ENCODE measurements at regions not wholly inside any gene's neighbourhood (a gene's known extent, or its start where the extent isn't known, plus 50 kb on each side); places are given as distances from the start of the nearest gene placed in this dataset.

DNA sequence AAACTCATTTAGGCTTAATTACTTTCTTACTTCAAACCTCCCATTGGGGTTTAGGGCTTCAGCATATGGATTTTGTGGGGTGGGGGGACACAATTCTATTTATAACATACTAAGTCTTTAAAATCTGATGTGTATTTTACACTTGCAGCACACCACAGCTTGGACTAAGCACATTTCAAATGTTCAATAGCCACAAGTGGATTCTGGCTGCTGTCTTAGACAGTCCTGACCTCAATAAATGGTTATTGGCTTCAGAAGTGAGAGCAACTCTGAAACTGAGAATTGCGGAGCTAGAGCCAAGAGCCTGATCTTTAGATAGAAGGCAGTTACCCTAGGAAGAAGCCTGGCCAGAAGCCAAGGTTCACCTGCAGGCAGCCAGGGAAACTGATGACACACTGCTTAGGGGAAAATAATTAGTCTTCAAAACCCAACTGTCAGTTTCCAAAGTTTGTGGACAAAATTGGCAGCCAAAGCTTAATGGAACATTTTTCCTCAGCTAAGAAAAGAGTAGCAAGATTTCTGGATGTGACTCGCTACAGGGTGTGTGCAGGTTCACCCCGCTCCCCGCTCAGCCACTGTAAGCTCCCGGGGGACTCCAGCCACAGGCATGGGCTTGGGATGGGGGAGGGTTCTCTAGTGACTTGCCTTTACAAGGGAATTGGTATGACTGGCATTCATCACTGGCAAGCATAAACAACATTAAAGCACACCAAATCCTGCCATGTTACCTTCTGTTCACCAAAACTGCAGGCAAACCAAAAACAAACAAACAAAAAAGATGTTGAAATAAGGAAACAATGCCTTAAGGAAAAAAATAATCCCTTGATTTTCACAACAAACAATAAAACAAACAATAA, 219.8 kb downstream of the TFAP2A start:
- no peak overlapping the region for H3K27ac ChIP-seq (ENCODE audit: low read depth, low read length)
- no peak for DNase-seq
- CTCF ChIA-PET (ENCODE audit: partially characterized antibody): no interaction called here
- no peaks in the 10 kb centered on the region for H3K9me3 ChIP-seq (ENCODE audit: control insufficient read depth in 1 of 2, low read length in 2 of 2)
- no peaks in the 10 kb centered on the region for H3K4me1 Mint-ChIP-seq
- H3K36me3 ChIP-seq (ENCODE audit: insufficient read depth, low read length): no peaks in the 10 kb centered on the region
- POLR2A ChIA-PET (ENCODE audit: partially characterized antibody): no interaction called here
- no peak overlapping the region for H3K4me3 Mint-ChIP-seq
- intact Hi-C loops (cut with micrococcal nuclease): no loop called here
- no peaks in the 10 kb centered on the region for H3K27me3 ChIP-seq (ENCODE audit: insufficient read depth, low read length)
- H3K4me1 ChIP-seq (ENCODE audit: insufficient read depth, low read length): no peaks in the 10 kb centered on the region
- H3K36me3 Mint-ChIP-seq: no peaks in the 10 kb centered on the region
- peaks cover 0 to 7% (median 3%) of the 10 kb centered on the region in 8 donors for H3K9me3 Mint-ChIP-seq
- peaks cover 0 to 3% of the 10 kb centered on the region in 2 donors for H3K27me3 Mint-ChIP-seq
- no peak overlapping the region for H3K27ac Mint-ChIP-seq
- no peak overlapping the region for H3K4me3 ChIP-seq (ENCODE audit: low read length in 2 of 2)

GRCh38 chr6:10193321-10193720, 221.6 kb downstream of the TFAP2A start:
- CTCF ChIA-PET (ENCODE audit: partially characterized antibody): no interaction called here
- no peak overlapping the region for H3K27ac Mint-ChIP-seq

DNA sequence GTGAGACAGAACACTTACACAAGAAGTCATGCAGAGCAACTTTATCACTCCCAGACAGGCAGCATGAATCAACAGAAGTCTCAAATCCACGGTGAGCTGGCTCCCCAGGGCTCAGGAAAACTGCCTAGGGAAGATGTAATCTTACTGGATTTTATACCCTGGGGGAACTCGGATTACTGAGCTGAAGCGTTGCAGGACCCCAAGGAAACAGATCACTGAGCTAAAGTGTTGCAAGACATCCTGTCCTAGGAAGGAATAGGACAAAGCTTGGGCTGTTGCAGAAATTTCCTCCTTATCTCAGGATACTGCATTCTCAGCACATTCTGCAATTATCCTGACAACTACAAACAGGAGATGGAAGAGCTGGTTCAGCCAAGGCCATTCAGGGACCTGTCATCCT, 224.8 kb downstream of the TFAP2A start:
- Histone ChIP-seq H3K4me3 (ENCODE audit: low read length in 2 of 2) (no peak overlapping the region), H3K9me3 (ENCODE audit: control insufficient read depth in 1 of 2, low read length in 2 of 2) (no peaks in the 10 kb centered on the region), H3K27ac (ENCODE audit: low read depth, low read length) (no peak overlapping the region), H3K36me3 (ENCODE audit: insufficient read depth, low read length) (no peaks in the 10 kb centered on the region), H3K4me1 (ENCODE audit: insufficient read depth, low read length) (no peaks in the 10 kb centered on the region), H3K27me3 (ENCODE audit: insufficient read depth, low read length) (no peaks in the 10 kb centered on the region)
- no peaks in the 10 kb centered on the region for H3K4me1 Mint-ChIP-seq
- ChIA-PET CTCF (ENCODE audit: partially characterized antibody) (no interaction called here), POLR2A (ENCODE audit: partially characterized antibody) (no interaction called here)
- no peak for DNase-seq
- no peaks in the 10 kb centered on the region for H3K36me3 Mint-ChIP-seq
- no peak overlapping the region for H3K4me3 Mint-ChIP-seq
- intact Hi-C loops (cut with micrococcal nuclease): no loop called here
- peaks cover 0 to 3% of the 10 kb centered on the region in 2 donors for H3K27me3 Mint-ChIP-seq
- peaks cover 0 to 10% (median under 1%) of the 10 kb centered on the region in 8 donors for H3K9me3 Mint-ChIP-seq
- H3K27ac Mint-ChIP-seq: no peak overlapping the region

More at GRCh38 chr6:10193321-10193720, 221.6 kb downstream of the TFAP2A start:
- POLR2A ChIA-PET (ENCODE audit: partially characterized antibody): no interaction called here
- Mint-ChIP-seq H3K9me3 (peaks cover 0 to 7% (median 3%) of the 10 kb centered on the region in 8 donors), H3K4me3 (no peak overlapping the region), H3K36me3 (no peaks in the 10 kb centered on the region), H3K4me1 (no peaks in the 10 kb centered on the region), H3K27me3 (peaks cover 0 to 3% of the 10 kb centered on the region in 2 donors)
- DNase-seq: no peak
- H3K36me3 ChIP-seq (ENCODE audit: insufficient read depth, low read length): no peaks in the 10 kb centered on the region
- H3K4me3 ChIP-seq (ENCODE audit: low read length in 2 of 2): no peak overlapping the region
- intact Hi-C loops (cut with micrococcal nuclease): no loop called here
- H3K27ac ChIP-seq (ENCODE audit: low read depth, low read length): no peak overlapping the region
- H3K9me3 ChIP-seq (ENCODE audit: control insufficient read depth in 1 of 2, low read length in 2 of 2): no peaks in the 10 kb centered on the region
- H3K27me3 ChIP-seq (ENCODE audit: insufficient read depth, low read length): no peaks in the 10 kb centered on the region
- H3K4me1 ChIP-seq (ENCODE audit: insufficient read depth, low read length): no peaks in the 10 kb centered on the region

DNA sequence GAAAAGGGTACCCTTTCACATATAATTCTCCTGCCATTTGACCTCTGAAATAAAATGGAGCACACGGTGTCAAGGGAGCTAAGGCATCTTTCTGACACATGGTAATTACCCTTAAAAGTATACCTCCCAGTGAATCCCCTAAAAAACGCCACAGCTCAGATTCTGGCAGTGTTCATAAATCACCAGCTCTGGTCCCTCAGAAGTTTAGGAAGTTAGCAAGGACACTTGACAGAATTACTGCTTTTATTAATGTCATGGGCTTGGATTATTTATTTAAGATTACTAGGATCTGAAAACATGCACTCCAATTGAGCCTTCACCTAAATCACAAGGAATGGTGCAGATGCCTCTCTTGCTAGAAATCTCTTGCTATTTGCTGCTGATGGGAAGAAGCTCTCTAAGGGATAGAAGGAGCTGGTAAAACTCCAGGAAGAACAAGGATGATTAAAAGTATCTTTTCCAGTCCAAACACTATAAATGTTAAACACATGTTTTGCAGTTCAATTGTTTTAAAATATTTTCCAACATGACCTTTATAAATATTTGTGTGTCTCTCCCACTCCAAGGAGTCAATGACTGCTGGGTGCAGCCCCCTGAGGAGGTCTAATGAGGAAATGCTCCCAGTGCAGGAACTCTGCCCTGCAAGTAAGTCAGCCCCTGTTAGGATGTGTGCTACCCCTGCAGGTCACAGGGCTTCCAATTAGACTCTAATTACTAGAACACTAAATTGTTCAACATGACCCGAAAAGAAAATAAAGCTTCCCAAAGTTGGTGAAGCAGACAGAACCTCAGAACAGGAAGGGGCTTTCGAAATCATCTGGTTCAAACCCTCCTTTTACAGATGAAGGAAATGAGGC, 230.3 kb downstream of the TFAP2A start:
- Histone ChIP-seq H3K9me3 (ENCODE audit: control insufficient read depth in 1 of 2, low read length in 2 of 2) (no peaks in the 10 kb centered on the region), H3K36me3 (ENCODE audit: insufficient read depth, low read length) (no peaks in the 10 kb centered on the region), H3K27ac (ENCODE audit: low read depth, low read length) (no peak overlapping the region), H3K27me3 (ENCODE audit: insufficient read depth, low read length) (no peaks in the 10 kb centered on the region), H3K4me3 (ENCODE audit: low read length in 2 of 2) (no peak overlapping the region), H3K4me1 (ENCODE audit: insufficient read depth, low read length) (no peaks in the 10 kb centered on the region)
- Mint-ChIP-seq H3K27ac (no peak overlapping the region), H3K4me3 (no peak overlapping the region), H3K4me1 (no peaks in the 10 kb centered on the region), H3K36me3 (no peaks in the 10 kb centered on the region), H3K9me3 (peaks cover 0 to 9% (median 1%) of the 10 kb centered on the region in 8 donors), H3K27me3 (no peaks in the 10 kb centered on the region)
- POLR2A ChIA-PET (ENCODE audit: partially characterized antibody): no interaction called here
- DNase-seq: no peak
- CTCF ChIA-PET (ENCODE audit: partially characterized antibody): no interaction called here
- intact Hi-C loops (cut with micrococcal nuclease): no loop called here

DNA sequence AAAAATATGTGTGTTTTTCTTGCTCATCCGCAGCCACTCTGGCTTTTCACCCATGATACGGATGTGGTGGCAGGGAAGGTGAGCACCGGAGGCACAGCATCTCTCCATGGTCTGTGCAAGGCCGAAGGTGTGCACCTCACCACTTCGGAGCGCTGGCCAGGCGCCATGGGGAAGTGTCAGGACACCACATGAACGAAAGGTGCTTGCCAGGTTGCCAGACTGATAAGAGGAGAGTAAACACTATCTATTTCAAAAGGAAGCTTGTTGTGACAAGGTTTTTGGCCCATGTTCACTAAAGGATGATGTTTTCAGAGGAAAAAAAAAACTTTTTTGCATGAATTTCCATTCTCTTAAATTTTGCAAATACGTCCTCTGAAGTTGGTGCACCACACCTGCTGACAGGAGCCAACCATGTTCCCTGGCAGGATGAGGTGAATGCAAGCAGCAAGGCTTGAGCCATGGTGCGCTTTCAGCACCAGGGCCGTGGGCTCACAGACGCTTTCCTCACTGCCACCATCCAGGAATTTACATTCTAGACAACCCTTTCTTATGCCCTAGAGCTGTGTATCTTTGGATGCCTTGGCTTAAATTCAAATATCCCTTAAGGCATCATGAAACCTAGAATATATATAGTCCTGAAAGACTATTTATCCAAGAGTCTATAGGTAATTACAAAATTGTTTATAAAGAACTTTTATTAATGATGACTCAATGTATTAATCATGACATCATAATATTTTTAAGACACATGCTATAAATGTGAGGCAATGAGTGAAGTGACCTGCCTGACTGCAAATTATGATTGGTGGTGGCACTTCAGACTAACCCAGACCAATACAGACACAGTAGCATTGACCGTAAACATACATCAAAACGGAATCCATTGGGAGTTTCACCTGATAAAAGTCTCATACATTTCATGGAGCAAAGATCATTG, 234.5 kb downstream of the TFAP2A start:
- H3K4me1 ChIP-seq (ENCODE audit: insufficient read depth, low read length): no peaks in the 10 kb centered on the region
- intact Hi-C loops (cut with micrococcal nuclease): no loop called here
- no peaks in the 10 kb centered on the region for H3K27me3 Mint-ChIP-seq
- POLR2A ChIA-PET (ENCODE audit: partially characterized antibody): no interaction called here
- H3K9me3 ChIP-seq (ENCODE audit: control insufficient read depth in 1 of 2, low read length in 2 of 2): no peaks in the 10 kb centered on the region
- H3K4me3 Mint-ChIP-seq: no peak overlapping the region
- CTCF ChIA-PET (ENCODE audit: partially characterized antibody): no interaction called here
- H3K27ac ChIP-seq (ENCODE audit: low read depth, low read length): no peak overlapping the region
- H3K9me3 Mint-ChIP-seq: peaks cover 0 to 3% (median 0%) of the 10 kb centered on the region in 8 donors
- H3K36me3 ChIP-seq (ENCODE audit: insufficient read depth, low read length): no peaks in the 10 kb centered on the region
- H3K36me3 Mint-ChIP-seq: no peaks in the 10 kb centered on the region
- no peak overlapping the region for H3K27ac Mint-ChIP-seq
- H3K4me3 ChIP-seq (ENCODE audit: low read length in 2 of 2): no peak overlapping the region
- H3K27me3 ChIP-seq (ENCODE audit: insufficient read depth, low read length): no peaks in the 10 kb centered on the region
- H3K4me1 Mint-ChIP-seq: no peaks in the 10 kb centered on the region
- no peak for DNase-seq

DNA sequence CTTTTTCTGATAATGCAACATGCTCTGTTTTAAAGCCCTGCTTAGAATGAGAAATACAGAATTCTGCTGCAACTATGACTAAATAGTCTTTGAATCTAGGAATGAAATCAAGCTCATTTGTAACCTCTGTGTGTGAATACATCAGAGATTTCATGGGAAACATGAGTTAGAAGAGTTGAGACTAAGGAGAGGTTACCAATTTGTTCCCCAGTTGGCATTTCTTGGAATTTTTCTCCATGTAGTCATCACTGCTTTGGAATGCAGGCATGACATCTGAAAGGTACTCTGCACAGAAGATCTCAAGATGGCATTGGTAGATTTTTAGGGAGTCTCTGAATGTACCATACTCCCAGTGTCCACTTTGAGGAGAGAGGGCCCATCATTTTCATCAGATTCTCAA, 237.2 kb downstream of the TFAP2A start:
- Histone ChIP-seq H3K36me3 (ENCODE audit: insufficient read depth, low read length) (no peaks in the 10 kb centered on the region), H3K4me1 (ENCODE audit: insufficient read depth, low read length) (no peaks in the 10 kb centered on the region), H3K27me3 (ENCODE audit: insufficient read depth, low read length) (no peaks in the 10 kb centered on the region), H3K27ac (ENCODE audit: low read depth, low read length) (no peak overlapping the region), H3K4me3 (ENCODE audit: low read length in 2 of 2) (no peak overlapping the region), H3K9me3 (ENCODE audit: control insufficient read depth in 1 of 2, low read length in 2 of 2) (no peaks in the 10 kb centered on the region)
- CTCF ChIA-PET (ENCODE audit: partially characterized antibody): no interaction called here
- no peak for DNase-seq
- no peaks in the 10 kb centered on the region for H3K27me3 Mint-ChIP-seq
- no peaks in the 10 kb centered on the region for H3K36me3 Mint-ChIP-seq
- no peaks in the 10 kb centered on the region for H3K4me1 Mint-ChIP-seq
- H3K27ac Mint-ChIP-seq: no peak overlapping the region
- H3K4me3 Mint-ChIP-seq: no peak overlapping the region
- intact Hi-C loops (cut with micrococcal nuclease): no loop called here
- peaks cover 0 to 2% (median under 1%) of the 10 kb centered on the region in 8 donors for H3K9me3 Mint-ChIP-seq
- POLR2A ChIA-PET (ENCODE audit: partially characterized antibody): no interaction called here

DNA sequence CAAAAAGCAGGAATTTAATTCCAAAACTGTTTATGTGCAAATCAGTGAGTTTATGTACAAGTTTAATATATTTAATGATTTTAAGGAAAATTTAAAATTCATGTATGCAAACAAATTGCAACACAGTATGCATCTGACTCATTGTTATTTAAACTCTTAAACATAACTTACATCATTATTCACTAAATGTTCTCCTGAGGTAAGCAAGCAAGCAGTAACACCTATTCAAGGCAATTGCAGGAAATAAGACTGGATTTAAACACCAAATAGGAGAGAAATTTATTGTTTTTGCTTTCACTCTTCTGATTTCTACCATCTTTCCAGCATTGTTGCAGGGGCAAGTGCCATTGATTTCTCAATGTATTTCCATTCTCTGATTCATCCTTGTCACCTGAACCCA, 239.5 kb downstream of the TFAP2A start:
- no peak for DNase-seq
- Mint-ChIP-seq H3K4me3 (no peak overlapping the region), H3K27ac (no peak overlapping the region), H3K9me3 (peaks cover 0 to 9% (median 2%) of the 10 kb centered on the region in 8 donors), H3K4me1 (peaks cover 0 to 2% (median 0%) of the 10 kb centered on the region in 4 donors), H3K27me3 (peaks cover 0 to 2% of the 10 kb centered on the region in 2 donors), H3K36me3 (no peaks in the 10 kb centered on the region)
- Histone ChIP-seq H3K4me3 (ENCODE audit: low read length in 2 of 2) (no peak overlapping the region), H3K36me3 (ENCODE audit: insufficient read depth, low read length) (no peaks in the 10 kb centered on the region), H3K27me3 (ENCODE audit: insufficient read depth, low read length) (no peaks in the 10 kb centered on the region), H3K9me3 (ENCODE audit: control insufficient read depth in 1 of 2, low read length in 2 of 2) (no peaks in the 10 kb centered on the region), H3K27ac (ENCODE audit: low read depth, low read length) (no peak overlapping the region), H3K4me1 (ENCODE audit: insufficient read depth, low read length) (no peaks in the 10 kb centered on the region)
- intact Hi-C loops (cut with micrococcal nuclease): no loop called here
- ChIA-PET POLR2A (ENCODE audit: partially characterized antibody) (no interaction called here), CTCF (ENCODE audit: partially characterized antibody) (no interaction called here)
